ENCODE measurements at regions not wholly inside any gene's neighbourhood (a gene's known extent, or its start where the extent isn't known, plus 50 kb on each side); places are given as distances from the start of the nearest gene placed in this dataset.

- TF ChIP-seq POLR2A (IDR thresholded peaks at IDR 0.05) (no peak), CTCF (IDR thresholded peaks at IDR 0.05 in 4 of 5, conservative IDR thresholded peaks at IDR 0.05 in 1 of 5) (no peak)
These were observed 341.0 kb downstream of the TCERG1L start for GRCh38 chr10:130970341-130971122.
